NCI-H2227 treated with DMSO at 0.1 percent for 48 hours (cell line): ENCODE measurements at regions not wholly inside any gene's neighbourhood (a gene's known extent, or its start where the extent isn't known, plus 50 kb on each side); places are given as distances from the start of the nearest gene placed in this dataset.
"Not testable (repeated sequence)": the region's sequence is repeated elsewhere in the genome, so short reads cannot be mapped to it uniquely, and the experiment has no call there.

Source experiments
- DNase-seq: peaks from one replicate; lab custom pipeline; 2025; lab: John Stamatoyannopoulos, UW

DNA sequence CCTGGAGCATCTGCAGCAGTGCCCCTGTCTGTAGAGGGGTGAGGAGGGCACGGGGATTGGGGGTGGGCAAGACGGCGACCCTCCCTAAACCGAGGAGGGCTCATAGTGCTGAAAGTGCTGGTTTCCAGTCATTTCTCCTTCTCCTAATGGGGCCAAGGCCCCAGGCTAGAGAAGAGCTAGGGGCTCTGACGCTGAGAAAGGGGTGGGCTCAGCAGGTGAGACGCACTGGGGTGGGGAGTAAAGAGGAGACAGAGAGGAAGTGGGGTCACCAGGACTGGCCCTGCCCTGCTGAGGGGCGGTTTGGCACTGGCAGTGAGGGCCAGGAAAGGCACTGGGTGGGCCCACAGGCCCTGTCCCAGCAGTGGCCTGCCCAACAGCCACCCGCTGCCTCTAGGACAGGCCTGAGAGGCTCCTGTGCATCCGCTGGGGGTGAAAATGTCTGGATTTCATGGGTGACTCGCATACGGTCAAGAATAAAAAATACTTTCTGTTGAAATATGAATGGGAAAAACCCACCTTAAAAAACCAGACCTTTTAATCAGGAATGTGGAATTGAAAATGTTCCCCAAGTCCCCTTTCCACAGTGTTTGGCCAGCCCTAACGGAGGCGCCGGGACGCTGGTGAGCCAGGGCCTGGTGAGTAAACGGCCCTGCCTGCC, 122.4 kb upstream of the SMURF2 start:
- no peak for DNase-seq

DNA sequence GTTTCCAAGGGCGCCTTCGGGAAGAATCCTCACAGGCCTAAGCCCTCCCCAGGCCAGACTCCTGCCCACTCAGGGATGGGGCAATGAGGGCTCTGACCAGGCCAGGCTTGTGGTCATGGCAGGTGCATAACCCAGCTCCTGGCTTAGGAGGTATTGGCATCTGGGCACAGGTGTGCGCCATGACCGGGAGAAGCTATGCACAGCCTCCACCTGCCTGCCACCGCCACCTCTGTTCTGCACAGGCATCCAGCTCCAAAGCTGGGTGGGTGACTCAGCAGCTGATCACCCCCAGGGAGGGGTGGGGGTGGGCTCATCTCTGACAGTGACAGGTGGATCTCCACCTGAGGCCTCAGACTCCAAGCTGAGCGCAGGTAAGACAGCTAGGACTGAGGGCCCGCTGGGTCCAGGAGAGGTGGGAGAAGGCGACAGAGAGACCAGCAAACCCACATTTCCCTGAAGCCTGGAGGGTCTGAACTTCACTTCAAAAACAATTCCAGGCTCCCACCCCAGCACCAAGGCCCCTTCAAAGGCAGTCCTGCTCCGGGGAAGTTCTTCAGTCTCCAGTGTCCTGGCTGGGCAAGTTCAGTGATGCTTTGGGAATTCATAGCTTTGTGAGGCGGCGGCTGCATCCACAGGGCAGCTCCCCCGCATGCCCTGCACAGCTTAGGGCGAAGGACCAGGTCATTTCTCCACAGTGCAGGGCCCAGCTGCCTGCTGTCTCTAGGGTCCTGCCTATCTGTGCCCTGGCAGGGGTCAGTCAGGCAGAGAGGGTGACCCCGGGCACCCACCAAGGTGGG, 121.6 kb upstream of the SMURF2 start:
- DNase-seq, result no peak

DNA sequence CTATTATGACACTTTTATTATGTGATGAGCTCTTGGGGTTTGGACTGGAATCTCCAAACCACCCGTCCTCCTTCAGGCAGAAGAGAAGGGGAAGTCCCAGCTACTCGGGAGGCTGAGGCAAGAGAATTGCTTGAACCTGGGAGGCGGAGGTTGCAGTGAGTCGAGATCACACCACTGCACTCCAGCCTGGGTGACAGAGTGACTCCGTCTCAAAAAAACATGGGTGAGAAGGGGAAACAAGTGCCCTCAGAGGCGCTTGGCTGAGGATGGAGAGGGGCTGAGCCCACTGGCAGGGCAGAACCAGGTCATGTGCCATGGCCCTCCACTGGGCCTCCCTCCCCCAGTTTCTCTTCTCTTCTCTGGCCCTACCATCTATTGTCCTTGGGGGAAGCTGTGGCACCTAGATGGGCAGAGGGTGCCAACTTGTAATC, 120.9 kb upstream of the SMURF2 start:
- no peak for DNase-seq

DNA sequence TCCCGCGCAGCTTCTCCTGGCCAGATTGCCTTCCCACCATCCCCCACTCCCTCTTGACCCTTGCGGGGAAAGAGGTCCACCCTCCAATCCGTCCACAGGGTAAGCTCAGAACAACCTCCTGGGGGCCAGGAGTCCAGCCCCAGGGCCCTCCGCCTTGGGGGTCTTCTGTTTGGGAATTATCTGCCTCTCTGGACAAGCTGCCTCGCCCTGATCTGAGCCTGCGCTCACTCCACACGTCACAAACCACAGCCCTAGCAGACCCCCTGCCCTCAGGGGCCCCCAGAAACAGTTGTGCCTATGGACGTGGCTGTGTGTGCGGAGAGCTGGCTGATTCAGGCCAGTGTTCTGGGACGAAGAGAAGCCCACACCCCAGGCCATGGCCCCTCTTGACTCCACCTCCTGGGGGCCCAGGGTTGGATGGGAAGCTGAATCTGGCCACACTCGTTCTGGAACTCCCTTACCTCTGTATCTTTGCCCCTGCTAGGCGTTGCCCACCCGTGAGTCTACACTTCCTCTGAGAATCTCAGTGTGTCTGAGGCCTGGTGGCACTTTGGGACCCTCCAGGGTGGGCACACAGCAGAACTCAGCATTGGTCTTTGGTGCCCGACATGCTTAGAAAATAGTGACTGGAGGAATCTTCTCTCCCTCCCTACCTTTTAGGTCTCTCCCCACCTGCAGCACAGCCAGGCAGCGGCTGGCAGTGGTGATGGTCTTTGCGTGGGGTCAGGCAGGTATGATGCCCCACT, 119.9 kb upstream of the SMURF2 start:
- no peak for DNase-seq

DNA sequence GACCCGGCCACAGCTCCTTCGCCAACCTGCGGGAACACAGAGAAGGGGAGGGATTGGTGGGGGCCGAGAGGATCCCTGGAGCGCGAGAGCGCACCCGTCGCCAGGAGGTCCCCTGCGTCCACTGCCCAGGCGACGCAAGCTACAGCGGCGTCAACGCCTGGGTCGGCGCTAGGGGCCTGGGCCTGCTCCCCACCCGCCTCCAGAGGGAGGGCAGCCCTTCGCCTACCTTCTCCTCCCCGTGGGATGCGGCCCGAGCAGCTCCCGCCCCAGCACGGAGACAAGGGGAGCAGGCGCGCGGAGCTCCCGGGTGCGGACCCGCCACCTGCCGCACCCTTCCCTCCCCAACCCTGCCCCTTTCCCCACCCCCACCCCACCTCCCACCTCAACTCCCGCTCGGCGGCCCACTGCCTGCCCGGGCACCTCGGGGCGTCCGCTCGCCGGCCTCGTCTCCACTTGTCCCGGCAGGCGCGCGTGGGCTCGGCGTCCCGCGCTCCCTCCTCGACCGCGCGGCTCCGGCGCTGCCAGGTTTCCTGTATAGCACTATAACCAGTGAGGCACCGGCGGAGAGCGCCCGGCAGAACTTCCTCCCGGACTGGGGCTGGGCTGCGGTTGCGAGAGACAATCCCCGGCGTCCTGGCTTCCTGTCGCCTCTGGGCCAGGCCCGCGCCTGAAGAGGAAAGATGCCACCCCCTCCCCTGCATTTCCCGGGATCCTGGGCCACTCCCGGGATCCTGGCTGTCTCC, 119.1 kb upstream of the SMURF2 start:
- no peak for DNase-seq

DNA sequence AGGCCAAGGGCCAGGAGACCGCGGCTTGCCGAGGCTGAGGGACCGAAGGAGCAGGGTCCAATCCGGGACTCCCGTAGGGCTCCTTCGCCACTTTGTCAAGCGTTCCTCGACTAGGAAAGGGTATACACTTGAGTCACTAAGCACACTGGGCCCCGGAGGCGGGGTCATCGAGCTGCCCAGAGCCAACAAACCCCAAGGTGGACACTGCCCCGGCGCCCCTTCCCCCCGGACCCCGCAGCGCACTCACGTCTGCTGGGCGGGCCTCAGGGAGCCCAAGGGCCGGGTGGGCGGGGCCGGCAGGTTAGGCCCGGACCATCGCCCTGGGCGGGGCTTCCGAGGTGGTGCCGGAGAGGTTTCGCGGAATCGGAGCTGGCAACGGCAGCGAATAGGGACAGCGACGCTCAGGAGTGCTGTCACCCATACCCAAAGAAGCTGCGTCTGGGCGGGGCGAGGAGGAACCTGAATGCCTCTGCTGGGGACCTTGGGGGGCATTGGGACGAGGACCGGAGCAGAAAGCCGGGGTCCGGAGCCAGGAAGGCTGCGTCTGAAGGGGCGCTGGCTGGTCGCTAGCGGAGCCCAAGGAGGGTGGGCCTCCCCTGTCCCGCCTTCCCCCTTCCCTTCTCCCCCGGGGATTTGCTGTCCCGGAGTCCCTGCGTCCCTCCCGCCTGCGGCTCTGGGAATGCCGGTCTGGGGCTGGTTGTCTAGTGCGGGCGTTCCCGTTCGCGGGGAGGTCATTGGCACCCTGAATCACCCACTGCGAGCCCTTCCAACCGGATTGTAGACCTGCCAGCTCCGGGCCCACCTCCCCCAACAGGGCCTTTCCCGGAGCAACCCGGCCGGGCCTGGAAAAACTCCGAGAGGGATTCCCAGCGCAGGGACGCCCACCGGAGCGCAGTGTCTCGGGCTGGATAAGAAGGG, 118.2 kb upstream of the SMURF2 start:
- no peak for DNase-seq

DNA sequence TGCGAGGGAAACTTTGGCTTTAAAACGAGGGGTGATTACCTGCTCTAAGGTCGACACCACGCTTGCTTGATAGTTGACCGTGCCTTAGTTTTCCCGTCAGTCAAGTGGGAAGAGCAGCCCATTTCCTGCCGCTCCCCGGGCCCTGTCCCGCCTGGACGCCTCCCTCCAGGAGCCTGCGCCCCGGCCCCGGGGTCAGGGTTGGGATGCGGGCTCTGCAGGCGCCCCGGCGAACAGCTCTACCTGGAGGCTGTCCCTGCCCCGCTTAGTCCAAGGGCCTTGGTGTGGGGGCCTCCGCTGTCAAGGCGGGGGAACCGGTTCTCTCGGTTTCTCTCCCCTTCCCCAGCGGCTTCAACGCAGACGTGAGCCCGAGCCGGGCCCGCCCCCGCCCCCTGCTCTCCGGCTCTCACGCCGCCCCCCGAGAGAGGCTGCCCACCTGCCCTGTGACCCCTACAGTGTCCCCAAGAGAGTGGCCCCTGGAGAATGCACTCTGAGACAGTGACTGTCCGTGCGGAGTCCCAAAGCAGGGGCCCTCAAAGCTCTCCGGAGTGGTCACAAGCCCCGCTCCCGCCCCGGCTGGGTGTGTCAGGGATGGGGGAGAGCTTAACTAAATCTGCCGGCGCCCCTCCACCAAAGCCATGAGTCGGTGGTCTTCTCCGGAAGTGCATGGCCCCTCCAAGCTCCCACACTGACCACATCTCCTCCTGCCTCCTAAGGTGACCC, 117.4 kb upstream of the SMURF2 start:
- no peak for DNase-seq

DNA sequence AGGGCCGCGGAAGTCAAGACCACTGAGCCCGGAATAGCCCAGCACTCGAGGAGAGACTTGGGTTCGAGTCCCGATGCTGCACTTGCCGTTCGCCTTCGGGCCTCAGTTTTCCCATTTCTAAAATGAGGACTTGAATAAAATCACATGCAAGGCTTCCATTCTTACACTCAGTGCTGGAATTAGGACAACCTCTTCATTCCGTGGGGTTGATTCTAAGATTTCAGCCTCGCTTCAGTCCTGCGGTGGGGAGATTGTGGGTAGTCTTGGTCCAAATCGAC, 116.9 kb upstream of the SMURF2 start:
- not testable (repeated sequence) for DNase-seq

DNA sequence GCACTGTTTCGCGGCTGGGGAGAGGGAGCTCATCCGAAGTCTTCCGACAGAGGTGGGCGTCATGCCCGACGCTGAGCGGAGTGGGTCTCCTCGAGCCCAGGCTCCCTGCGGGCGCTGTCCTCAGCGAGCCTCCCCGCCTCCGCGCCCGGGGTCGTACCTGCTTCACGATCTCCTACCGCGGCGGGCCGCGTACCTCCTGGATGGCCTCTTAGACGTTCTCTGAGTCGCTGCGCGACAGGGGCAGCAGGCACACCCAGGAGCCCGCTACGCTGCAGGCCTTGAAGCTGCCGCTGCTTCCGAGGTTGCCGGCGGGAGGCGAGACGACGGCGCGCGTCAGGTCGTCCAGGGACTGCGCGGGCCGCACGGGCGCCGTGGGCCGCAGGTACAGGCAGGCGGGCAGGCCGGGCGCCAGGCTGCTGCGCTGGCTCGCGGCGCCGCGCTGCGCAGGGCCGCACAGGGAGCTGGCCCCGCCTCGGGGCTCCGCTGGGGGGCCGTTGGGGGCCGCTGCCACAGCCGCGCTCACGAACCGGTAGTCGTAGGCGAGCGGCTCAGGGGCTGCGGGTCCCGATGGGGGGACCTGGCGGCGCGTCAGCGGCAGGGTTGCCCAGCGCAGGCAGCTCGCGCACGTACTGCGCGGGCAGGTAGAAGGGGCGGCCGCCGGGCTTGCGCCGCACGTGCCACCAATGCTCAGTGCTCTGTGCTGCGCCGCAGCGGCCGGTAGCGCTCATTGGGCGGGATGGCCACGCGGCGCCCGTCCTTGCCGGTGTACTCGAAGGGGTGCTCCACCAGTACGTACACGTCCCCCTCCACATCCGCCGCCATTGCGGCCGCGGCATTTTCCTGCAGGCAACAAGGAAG, 116.4 kb upstream of the SMURF2 start:
- DNase-seq, result no peak

DNA sequence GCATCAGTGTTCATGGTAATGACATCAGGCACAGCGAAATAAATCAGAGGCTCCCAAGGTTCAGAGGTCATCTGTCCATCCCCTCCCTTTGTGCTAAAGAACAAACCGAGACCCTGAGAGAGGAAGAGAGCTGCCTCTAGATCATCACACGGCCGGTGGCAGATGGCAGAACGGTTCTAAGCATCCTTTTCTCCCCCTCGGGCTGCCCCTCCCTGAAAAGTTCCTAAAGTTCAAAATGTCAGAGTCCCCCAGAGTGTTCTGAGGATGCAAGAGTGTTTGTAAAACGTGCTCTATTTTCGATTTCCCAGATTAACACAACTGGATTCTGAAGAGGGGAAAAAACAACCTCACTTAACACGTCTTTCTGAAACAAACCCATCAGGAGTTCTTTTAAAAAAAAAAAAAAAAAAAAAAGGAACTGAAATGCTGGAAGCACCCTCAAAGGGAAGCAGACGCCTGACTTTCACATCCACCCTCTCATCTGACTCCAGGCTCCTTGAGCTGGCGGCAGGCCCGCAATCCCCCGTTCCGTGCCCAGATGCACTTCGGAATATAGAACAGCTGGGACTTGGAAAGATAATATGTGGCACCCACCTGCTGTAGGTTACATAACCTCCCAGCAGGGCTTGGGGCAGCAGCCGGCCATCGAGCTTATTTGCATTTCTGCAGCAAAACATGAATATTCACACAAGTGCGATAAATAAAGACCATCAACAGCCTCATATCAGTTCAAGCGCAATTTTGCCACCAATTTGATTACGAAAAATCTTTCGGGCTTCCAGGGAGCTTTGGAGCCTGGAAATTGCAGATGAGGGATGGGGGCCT, 115.5 kb upstream of the SMURF2 start:
- no peak for DNase-seq

DNA sequence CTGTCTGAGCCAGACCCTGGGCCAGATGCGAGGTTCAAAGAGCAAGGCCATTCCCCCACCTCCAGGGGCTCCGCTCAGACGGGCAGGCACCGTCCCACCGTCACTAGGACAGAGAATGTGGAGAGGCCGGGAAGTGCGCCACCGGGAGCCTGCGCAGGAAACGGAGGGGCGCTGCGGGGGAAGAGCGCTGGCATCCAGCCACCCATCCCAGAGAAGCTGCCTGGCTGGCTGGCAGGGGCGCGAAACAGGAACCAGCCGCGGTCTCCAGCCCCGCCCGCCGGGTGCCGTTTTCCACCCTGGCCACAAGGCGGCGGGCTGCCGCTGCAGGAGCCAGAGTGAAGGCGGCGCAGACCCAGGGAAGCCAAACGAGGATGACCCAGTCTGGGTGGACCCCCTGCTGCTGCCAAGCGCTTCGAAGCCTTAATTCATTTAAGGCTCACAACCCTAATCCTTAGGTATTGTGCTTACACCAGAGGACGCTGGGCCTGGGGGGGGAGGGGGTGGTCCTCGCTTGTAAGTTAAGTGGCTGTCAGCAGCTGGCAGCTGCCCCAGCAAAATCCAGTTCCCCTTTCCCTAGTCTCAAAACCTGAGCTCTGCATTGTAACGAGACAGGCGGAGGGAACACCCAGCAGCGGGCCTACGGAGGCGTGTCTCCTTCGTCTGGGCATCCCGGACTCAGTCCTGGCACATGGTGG, 114.8 kb upstream of the SMURF2 start:
- peak; percentile 81 for DNase-seq

DNA sequence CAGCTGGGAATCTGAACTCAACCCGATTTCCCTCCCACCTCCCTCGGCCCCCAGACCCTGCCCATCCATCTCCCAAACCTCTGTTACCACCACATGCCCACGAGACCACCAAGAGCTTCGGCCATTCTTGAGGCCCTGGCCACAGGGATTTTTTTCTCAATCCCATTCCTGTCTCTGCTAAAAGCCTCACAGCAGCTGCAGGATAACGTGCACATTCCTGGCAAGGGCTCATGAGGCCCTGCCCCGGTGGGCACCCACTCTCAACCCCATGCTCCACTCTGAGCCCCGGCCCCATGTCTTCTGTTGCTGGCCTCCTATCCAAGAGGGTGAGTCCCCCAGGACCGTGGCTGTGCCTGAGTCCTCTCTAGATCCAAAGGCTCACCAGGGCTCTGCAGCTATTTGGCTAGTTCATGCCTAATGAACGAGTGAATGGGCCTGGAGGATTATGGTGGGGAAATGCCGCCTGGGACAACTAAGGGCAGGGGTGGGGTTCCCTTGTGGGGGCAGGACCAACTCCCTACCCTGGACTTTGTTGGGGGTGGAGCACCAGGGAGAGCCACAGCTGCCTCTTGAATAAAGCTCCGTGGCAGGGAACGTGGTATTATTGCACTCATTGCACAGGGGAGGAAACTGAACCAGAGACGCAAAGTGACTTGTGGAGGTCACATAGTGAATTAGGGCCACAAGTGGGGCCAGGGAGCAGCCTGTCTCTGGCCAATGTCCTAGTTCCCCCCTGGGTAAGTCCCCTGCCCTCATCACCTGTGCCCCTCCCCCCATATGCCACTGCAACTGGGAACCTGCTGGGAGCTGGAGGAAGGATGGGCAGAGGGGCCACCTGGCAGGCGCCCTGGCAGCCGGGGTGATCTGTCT, 113.8 kb upstream of the SMURF2 start:
- DNase-seq, result no peak

DNA sequence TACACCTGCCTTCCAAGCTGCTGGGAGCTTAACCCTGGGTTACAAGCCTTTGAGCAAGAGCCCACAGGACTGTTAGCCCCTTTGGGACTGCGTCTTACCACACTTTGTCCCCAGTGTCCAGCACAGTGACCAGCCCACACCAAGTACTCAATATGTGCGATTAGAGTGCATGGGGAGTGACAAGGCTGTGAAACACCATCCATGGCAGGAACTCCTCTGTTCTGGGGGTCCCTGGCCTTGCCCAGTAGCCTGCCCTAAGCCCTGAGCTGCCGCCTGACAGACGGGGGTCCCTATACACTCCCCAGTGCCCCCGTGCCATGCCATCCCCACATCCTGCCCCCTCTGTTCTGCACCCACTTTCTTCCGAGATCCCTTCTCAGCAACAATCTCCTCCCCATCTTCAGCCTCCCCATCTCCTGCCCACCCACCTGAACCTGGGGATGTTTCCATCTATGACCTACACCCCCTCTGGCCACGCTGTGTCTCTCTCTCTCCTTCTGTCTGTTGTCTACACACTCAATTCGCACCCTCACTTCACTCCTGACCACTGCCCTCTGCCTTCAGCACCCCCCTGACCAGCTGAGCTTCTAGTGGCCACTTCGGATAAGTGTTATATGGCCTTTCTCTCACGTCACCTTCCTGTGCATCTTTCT, 112.9 kb upstream of the SMURF2 start:
- no peak for DNase-seq

DNA sequence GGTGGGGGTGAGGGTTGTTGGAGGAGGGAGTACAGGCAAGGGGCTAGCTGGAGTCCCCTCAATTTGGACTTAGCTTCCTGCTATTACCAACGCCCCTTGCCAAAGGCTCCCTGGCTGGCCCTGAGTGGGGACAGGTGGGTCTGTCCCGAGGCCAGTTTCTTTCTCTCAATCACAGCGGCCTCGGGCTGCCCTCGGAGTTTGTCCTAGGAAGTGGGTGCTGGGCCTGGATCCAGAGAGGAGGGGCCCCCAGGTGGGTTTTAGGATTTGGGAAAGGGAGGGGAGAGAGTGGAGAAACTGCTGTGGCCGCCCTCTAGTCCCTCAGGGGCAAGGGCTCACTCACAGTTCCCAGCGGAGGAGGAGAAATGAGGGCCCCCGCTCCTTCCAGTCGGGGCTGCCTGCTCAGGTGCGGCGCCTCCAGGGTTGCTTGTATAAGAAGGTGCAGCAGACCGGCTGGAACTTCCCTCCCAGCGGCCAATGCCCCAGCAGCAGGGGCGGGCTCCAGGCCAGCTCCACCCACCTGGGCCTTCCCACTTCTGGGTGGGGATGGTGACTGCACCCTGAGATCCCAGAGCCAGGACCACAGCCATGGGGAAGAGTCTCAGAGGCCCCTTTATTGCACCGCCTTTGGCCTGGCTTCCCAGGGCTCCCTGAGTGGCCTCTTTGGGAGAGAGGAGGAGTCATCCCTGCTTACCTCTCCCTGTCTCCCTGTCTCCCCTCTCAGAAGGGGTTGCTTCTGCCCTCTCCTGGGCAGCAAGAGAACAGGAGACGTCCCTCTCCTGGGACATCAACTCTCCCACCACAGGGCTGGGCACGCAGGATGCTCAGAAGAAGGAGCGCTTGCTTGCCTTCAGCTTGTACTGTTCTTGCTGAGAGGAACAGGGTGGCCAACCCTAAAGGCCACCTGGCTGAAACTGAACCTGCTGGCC, 112.0 kb upstream of the SMURF2 start:
- no peak for DNase-seq

DNA sequence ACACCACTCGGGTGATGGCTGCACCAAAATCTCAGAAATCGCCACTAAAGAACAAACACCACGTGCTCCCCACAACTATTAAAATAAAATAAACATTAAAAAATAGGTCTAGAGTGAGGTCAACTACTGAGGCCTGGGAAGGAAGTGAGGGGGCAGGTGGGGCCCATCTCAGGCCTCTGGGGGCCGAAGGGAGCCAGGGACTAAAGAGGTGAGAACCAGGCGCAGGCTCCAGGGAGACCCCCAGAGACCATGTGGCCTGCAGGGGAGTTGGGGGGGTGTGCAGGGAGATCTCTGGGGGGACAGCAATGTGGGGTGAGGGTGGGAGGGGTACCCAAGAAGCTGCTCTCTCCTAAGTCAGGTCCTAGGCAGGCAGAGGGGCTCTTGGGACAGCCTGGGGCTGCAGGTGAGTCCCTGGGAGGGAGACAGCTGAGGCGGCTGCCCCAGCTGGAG, 111.3 kb upstream of the SMURF2 start:
- no peak for DNase-seq
